Nephron progenitor cell (in vitro differentiated cells): ENCODE measurements at regions not wholly inside any gene's neighbourhood (a gene's known extent, or its start where the extent isn't known, plus 50 kb on each side); places are given as distances from the start of the nearest gene placed in this dataset.

Experiments
- DNase-seq: peaks from one replicate; pipeline ENCODE4 v3.0.0; 2021
- H3K27ac Mint-ChIP-seq: 2 replicates; pipeline ENCODE4 v1.8.0; 2021; ENCODE audit warnings: mild to moderate bottlenecking, moderate library complexity, mixed read lengths
- H3K27me3 Mint-ChIP-seq: 2 replicates; pipeline ENCODE4 v1.8.0; 2021; ENCODE audit warnings: mild to moderate bottlenecking, low read depth, mixed read lengths; ENCODE audit not compliant: poor library complexity
- H3K36me3 Mint-ChIP-seq: 2 replicates; pipeline ENCODE4 v1.8.0; 2021; ENCODE audit warnings: low read depth, mixed read lengths
- H3K4me1 Mint-ChIP-seq: 2 replicates; pipeline ENCODE4 v1.8.0; 2021; ENCODE audit warnings: mixed read lengths
- H3K4me3 Mint-ChIP-seq: 2 replicates; pipeline ENCODE4 v1.8.0; 2021; ENCODE audit warnings: mild to moderate bottlenecking, moderate library complexity, mixed read lengths
- H3K9me3 Mint-ChIP-seq: 2 replicates; pipeline ENCODE4 v1.8.0; 2021; ENCODE audit warnings: mild to moderate bottlenecking, moderate library complexity, mixed read lengths
- TF ChIP-seq, protein P1 (sequence below): fragments of 200-600 bp; sonication (generic); IDR thresholded peaks from 2 replicates; pipeline ENCODE4 v1.5.0; 2021; ENCODE audit warnings: antibody characterized with exemption

DNA sequence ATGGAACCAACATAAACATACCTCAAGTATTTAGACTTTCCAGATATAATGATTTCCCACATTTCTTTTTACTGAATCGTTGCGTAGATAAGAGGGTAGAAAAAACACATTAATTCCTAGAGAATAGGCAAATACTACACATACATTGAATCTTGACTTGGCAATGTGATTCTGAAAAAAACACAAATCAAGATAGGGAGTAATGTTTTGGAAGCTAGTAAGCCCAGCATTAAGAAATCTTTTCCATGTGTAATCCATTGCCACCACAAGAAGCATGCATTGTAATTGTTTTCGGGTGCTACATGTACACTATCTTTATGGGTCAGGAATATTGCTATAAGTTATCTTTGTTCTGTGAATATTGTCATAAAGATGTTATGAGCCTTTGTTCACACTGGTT is 269.8 kb upstream of the PDGFD start:
- Mint-ChIP-seq H3K27me3 (peaks cover 5% of the 10 kb centered on the region), H3K4me3 (no peak overlapping the region), H3K36me3 (no peaks in the 10 kb centered on the region), H3K4me1 (peaks cover 42% of the 10 kb centered on the region), H3K9me3 (peaks cover 7% of the 10 kb centered on the region), H3K27ac (no peak overlapping the region)
- TF ChIP-seq, protein P1, sequence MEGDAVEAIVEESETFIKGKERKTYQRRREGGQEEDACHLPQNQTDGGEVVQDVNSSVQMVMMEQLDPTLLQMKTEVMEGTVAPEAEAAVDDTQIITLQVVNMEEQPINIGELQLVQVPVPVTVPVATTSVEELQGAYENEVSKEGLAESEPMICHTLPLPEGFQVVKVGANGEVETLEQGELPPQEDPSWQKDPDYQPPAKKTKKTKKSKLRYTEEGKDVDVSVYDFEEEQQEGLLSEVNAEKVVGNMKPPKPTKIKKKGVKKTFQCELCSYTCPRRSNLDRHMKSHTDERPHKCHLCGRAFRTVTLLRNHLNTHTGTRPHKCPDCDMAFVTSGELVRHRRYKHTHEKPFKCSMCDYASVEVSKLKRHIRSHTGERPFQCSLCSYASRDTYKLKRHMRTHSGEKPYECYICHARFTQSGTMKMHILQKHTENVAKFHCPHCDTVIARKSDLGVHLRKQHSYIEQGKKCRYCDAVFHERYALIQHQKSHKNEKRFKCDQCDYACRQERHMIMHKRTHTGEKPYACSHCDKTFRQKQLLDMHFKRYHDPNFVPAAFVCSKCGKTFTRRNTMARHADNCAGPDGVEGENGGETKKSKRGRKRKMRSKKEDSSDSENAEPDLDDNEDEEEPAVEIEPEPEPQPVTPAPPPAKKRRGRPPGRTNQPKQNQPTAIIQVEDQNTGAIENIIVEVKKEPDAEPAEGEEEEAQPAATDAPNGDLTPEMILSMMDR, result no peak
- DNase-seq, result no peak

DNA sequence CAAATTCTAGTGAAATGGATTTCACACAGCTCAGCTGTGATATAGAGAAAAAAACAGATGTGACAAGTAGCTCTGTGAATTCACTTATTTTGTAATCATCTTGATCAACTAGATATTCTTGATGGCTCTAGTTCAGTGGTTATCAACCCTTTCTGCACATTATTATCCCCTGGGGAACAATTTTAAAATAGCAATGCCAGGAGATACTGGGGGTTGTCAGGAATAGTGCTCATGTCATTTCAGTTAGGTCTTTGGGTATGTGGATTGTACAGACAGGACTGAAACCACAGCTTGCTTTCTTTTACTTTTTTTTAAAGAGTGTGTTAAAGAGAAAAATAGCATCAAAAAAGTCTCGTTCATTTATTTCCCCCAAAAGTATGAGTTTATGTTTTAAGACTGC is 269.0 kb upstream of the PDGFD start:
- Mint-ChIP-seq H3K36me3 (no peaks in the 10 kb centered on the region), H3K27ac (no peak overlapping the region), H3K4me1 (peaks cover 42% of the 10 kb centered on the region), H3K27me3 (peaks cover 5% of the 10 kb centered on the region), H3K9me3 (no peaks in the 10 kb centered on the region), H3K4me3 (no peak overlapping the region)
- no peak for DNase-seq
- TF ChIP-seq, protein P1, result no peak

DNA sequence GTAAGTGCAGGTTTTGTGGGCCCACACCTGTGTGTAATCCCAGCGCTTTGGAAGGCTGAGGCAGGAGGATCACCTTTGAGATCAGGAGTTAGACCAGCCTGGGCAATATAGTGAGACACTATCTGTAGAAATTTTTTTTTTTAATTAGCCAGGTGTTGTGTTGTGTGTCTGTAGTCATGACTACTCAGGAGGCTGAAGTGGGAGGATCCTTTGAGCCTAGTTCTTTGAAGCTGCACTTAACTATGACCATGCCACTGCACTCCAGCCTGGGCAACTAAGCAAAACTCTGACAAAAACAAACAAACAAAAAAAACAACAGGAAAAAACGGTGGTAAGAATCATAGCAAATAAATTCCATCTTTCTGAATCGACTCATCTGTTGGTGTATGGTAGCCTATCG is 268.6 kb upstream of the PDGFD start:
- H3K4me3 Mint-ChIP-seq, result no peak overlapping the region
- no peaks in the 10 kb centered on the region for H3K9me3 Mint-ChIP-seq
- TF ChIP-seq, protein P1, result no peak
- H3K4me1 Mint-ChIP-seq, result peaks cover 42% of the 10 kb centered on the region
- no peak for DNase-seq
- no peak overlapping the region for H3K27ac Mint-ChIP-seq
- no peaks in the 10 kb centered on the region for H3K36me3 Mint-ChIP-seq
- H3K27me3 Mint-ChIP-seq, result peaks cover 5% of the 10 kb centered on the region

DNA sequence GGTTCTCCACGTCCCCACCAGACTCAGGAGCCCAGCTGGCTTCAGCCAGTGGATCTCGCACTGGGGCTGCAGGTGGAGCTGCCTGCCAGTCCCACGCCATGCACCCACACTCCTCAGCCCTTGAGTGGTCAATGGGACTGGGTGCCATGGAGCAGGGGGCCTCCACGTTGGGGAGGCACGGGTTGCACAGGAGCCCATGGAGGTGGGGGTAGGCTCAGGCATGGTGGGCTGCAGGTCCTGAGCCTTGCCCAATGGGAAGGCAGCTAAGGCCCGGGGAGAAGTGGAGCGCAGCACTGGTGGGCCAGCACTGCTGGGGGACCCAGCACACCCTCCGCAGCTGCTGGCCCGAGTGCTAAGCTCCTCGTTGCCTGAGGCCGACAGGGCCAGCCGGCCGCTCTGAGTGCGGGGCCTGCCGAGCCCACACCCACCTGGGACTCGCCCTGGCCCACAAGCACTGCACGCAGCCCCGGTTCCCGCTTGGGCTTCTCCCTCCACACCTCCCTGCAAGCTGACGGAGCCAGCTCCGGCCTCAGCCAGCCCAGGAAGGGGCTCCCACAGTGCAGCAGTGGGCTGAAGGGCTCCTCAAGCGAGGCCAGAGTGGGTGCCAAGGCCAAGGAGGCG is 258.5 kb upstream of the PDGFD start:
- peaks cover 3% of the 10 kb centered on the region for H3K9me3 Mint-ChIP-seq
- H3K4me1 Mint-ChIP-seq, result no peaks in the 10 kb centered on the region
- H3K4me3 Mint-ChIP-seq, result no peak overlapping the region
- no peaks in the 10 kb centered on the region for H3K27me3 Mint-ChIP-seq
- TF ChIP-seq, protein P1, result no peak
- H3K36me3 Mint-ChIP-seq, result no peaks in the 10 kb centered on the region
- no peak overlapping the region for H3K27ac Mint-ChIP-seq
- DNase-seq, result no peak

DNA sequence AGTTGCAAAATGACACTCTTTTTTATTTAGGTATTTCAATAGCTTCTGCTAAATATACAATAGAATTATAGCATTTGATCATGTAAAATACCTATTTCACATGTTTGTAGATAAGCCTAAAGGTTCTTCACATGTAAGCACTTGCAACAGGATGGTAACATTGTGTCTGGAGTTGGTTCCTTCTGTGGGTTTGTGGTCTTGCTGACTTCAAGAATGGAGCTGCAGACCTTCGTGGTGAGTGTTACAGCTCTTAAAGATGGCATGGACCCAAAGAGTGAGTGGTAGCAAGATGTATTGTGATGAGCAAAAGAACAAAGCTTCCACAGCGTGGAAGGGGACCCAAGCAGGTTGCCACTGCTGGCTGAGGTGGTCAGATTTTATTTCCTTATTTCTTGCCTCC is 246.4 kb upstream of the PDGFD start:
- no peak overlapping the region for H3K4me3 Mint-ChIP-seq
- H3K27me3 Mint-ChIP-seq, result no peaks in the 10 kb centered on the region
- no peak for DNase-seq

DNA sequence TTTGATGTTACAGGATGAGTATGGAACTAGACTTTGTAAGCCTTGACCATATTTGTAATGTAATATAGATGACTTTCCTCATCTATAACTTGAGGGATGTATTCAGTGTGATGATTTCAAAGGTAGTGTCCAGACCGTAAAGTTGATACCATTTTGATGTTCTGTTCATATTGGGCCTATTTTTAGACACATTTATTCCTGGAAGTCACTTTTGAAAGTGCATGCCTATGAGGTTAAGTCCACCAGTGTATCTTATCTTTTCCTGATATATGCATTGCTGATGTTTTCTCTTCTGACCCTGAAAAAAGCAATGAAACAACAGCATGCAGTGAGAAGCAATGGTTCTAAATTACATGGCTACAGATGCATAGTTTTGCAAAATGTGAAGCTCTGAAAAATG is 244.7 kb upstream of the PDGFD start:
- TF ChIP-seq, protein P1, result no peak
- DNase-seq, result no peak
- H3K4me3 Mint-ChIP-seq, result no peak overlapping the region
- no peaks in the 10 kb centered on the region for H3K4me1 Mint-ChIP-seq
- H3K9me3 Mint-ChIP-seq, result no peaks in the 10 kb centered on the region
- no peaks in the 10 kb centered on the region for H3K27me3 Mint-ChIP-seq
- no peak overlapping the region for H3K27ac Mint-ChIP-seq
- no peaks in the 10 kb centered on the region for H3K36me3 Mint-ChIP-seq

More for the DNA sequence above, 246.4 kb upstream of the PDGFD start:
- Mint-ChIP-seq H3K36me3 (no peaks in the 10 kb centered on the region), H3K9me3 (no peaks in the 10 kb centered on the region), H3K4me1 (no peaks in the 10 kb centered on the region), H3K27ac (no peak overlapping the region)
- TF ChIP-seq, protein P1, result no peak
